ENCODE measurements at regions not wholly inside any gene's neighbourhood (a gene's known extent, or its start where the extent isn't known, plus 50 kb on each side); places are given as distances from the start of the nearest gene placed in this dataset.

DNA sequence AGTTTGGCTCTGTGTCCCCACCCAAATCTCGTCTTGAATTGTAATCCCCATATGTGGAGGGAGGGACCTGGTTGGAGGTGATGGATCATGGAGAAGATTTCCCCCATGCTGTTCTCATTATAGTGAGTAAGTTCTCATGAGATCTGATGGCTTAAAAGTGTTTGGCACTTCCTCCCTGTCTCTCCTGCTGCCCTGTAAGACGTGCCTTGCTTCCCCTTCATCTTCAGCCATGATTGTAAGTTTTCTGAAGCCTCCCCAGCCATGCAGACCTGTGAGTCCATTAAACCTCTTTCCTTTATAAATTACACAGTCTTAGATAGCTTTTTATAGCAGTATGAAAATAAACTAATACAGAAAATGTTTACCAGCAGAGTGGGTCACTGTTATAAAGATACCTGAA, 577.6 kb downstream of the UTRN start:
- no peaks in the 10 kb centered on the region for H4K20me1 ChIP-seq (ENCODE audit: insufficient read depth, low read length)
- no peak overlapping the region for H3K27ac ChIP-seq (ENCODE audit: extremely low read length, insufficient read depth, low read length)
- no peak for FAIRE-seq
- no peak overlapping the region for H3K4me2 ChIP-seq (ENCODE audit: low read depth, low read length)
- BruUV-seq (replicated peaks): no TSS peak
- WGBS (ENCODE audit: low lambda C conversion rate): 0% methylated on average over 2 of the region's 2 CpGs
- TF ChIP-seq ZNF431 (CRISPR knock-in tag; IDR thresholded peaks at IDR 0.05; ENCODE audit: borderline replicate concordance, low read depth) (peak; percentile 93), PCBP1 (IDR thresholded peaks at IDR 0.05; ENCODE audit: borderline replicate concordance, low read depth, low read length) (no peak)
- ChIA-PET CTCF (ENCODE audit: low intra/inter-chr PET ratio, low total read pairs) (no interaction called here), POLR2A (no interaction called here)
- no peaks in the 10 kb centered on the region for H3K36me3 ChIP-seq (replicated peaks in 1 of 2; ENCODE audit: control insufficient read depth in 1 of 2, insufficient read depth in 2 of 2, low read length in 2 of 2)
- H2AFZ ChIP-seq (ENCODE audit: low read length): no peak overlapping the region
- no peak for ATAC-seq
- in situ Hi-C loops (cut with HindIII; ENCODE audit: extremely low pct_ligation_motif_present, low pct_unique_long_range_greater_than_20kb): no loop called here
- no peak for DNase-seq (ENCODE audit: low spot score)
- H3K9ac ChIP-seq (ENCODE audit: insufficient read depth, low read depth, low read length): no peak overlapping the region
- H3K9me3 ChIP-seq (ENCODE audit: low read length): peaks cover 33% of the 10 kb centered on the region
- no peaks in the 10 kb centered on the region for H3K79me2 ChIP-seq (ENCODE audit: insufficient read depth, low read length)
- no peaks in the 10 kb centered on the region for H3K4me1 ChIP-seq (ENCODE audit: insufficient read depth, low read length)
- intact Hi-C loops (cut with micrococcal nuclease; ENCODE audit: unreplicated experiment): no loop called here
- H3K4me3 ChIP-seq (replicated peaks in 1 of 3; ENCODE audit: insufficient read depth in 1 of 3, low read depth in 2 of 3, low read length in 3 of 3): no peak overlapping the region
- H3K27me3 ChIP-seq (ENCODE audit: control insufficient read depth in 1 of 2, insufficient read depth in 2 of 2, low read length in 2 of 2): no peaks in the 10 kb centered on the region; a peak in 1 of 5 replicates

DNA sequence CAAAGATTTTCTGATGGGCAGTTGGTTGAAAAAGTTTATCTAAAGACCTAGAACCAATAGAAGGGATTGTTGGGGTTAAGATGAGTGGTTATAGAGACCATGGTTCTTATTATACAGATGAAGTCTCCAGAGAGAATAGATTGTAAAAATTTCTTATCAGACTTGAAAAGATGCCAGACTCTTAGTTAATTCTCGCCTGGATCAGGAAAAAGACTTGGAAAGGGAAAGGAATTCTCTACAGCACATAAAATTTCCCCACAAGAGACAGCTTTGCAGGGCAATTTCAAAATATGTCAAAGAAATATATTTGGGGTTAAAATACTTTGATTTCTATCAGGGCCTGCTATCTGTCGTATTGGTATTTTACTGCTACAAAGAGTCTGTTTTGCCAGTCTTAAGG, 582.6 kb downstream of the UTRN start:
- Histone ChIP-seq H3K36me3 (replicated peaks in 1 of 2; ENCODE audit: control insufficient read depth in 1 of 2, insufficient read depth in 2 of 2, low read length in 2 of 2) (no peaks in the 10 kb centered on the region), H3K4me2 (ENCODE audit: low read depth, low read length) (no peak overlapping the region), H3K4me1 (ENCODE audit: insufficient read depth, low read length) (no peaks in the 10 kb centered on the region), H3K27ac (ENCODE audit: extremely low read length, insufficient read depth, low read length) (no peak overlapping the region), H4K20me1 (ENCODE audit: insufficient read depth, low read length) (no peaks in the 10 kb centered on the region), H3K9ac (ENCODE audit: insufficient read depth, low read depth, low read length) (no peak overlapping the region), H3K79me2 (ENCODE audit: insufficient read depth, low read length) (no peaks in the 10 kb centered on the region), H3K4me3 (replicated peaks in 1 of 3; ENCODE audit: insufficient read depth in 1 of 3, low read depth in 2 of 3, low read length in 3 of 3) (no peak overlapping the region), H2AFZ (ENCODE audit: low read length) (no peak overlapping the region), H3K27me3 (ENCODE audit: control insufficient read depth in 1 of 2, insufficient read depth in 2 of 2, low read length in 2 of 2) (no peaks in the 10 kb centered on the region), H3K9me3 (ENCODE audit: low read length) (peaks cover 22% of the 10 kb centered on the region)
- ChIA-PET CTCF (ENCODE audit: low intra/inter-chr PET ratio, low total read pairs) (no interaction called here), POLR2A (no interaction called here)
- DNase-seq (ENCODE audit: low spot score) (no peak), ATAC-seq (no peak), FAIRE-seq (no peak)
- 2% methylated on average over 2 of the region's 2 CpGs for WGBS (ENCODE audit: low lambda C conversion rate)
- intact Hi-C loops (cut with micrococcal nuclease; ENCODE audit: unreplicated experiment): no loop called here
- in situ Hi-C loops (cut with HindIII; ENCODE audit: extremely low pct_ligation_motif_present, low pct_unique_long_range_greater_than_20kb): no loop called here
- no TSS peak for BruUV-seq (replicated peaks)
- no peak for TF ChIP-seq BHLHE40 (IDR thresholded peaks at IDR 0.05; ENCODE audit: low read length)
- TF ChIP-seq EHMT2 (IDR thresholded peaks at IDR 0.05; ENCODE audit: borderline replicate concordance, low read depth, low read length): no peak
- no peak for TF ChIP-seq SOX6 (IDR thresholded peaks at IDR 0.05)
- TF ChIP-seq SOX6 (CRISPR knock-in tag; IDR thresholded peaks at IDR 0.05): no peak
- no peak for TF ChIP-seq ZNF282 (IDR thresholded peaks at IDR 0.05; ENCODE audit: partially characterized antibody)
- no peak for TF ChIP-seq MXI1 (IDR thresholded peaks at IDR 0.05; ENCODE audit: borderline replicate concordance, low read depth, low read length)
- TF ChIP-seq ZNF724P (CRISPR knock-in tag; IDR thresholded peaks at IDR 0.05; ENCODE audit: borderline replicate concordance): no peak
- TF ChIP-seq HDAC1 (CRISPR knock-in tag; IDR thresholded peaks at IDR 0.05): no peak
- TF ChIP-seq, protein P1, sequence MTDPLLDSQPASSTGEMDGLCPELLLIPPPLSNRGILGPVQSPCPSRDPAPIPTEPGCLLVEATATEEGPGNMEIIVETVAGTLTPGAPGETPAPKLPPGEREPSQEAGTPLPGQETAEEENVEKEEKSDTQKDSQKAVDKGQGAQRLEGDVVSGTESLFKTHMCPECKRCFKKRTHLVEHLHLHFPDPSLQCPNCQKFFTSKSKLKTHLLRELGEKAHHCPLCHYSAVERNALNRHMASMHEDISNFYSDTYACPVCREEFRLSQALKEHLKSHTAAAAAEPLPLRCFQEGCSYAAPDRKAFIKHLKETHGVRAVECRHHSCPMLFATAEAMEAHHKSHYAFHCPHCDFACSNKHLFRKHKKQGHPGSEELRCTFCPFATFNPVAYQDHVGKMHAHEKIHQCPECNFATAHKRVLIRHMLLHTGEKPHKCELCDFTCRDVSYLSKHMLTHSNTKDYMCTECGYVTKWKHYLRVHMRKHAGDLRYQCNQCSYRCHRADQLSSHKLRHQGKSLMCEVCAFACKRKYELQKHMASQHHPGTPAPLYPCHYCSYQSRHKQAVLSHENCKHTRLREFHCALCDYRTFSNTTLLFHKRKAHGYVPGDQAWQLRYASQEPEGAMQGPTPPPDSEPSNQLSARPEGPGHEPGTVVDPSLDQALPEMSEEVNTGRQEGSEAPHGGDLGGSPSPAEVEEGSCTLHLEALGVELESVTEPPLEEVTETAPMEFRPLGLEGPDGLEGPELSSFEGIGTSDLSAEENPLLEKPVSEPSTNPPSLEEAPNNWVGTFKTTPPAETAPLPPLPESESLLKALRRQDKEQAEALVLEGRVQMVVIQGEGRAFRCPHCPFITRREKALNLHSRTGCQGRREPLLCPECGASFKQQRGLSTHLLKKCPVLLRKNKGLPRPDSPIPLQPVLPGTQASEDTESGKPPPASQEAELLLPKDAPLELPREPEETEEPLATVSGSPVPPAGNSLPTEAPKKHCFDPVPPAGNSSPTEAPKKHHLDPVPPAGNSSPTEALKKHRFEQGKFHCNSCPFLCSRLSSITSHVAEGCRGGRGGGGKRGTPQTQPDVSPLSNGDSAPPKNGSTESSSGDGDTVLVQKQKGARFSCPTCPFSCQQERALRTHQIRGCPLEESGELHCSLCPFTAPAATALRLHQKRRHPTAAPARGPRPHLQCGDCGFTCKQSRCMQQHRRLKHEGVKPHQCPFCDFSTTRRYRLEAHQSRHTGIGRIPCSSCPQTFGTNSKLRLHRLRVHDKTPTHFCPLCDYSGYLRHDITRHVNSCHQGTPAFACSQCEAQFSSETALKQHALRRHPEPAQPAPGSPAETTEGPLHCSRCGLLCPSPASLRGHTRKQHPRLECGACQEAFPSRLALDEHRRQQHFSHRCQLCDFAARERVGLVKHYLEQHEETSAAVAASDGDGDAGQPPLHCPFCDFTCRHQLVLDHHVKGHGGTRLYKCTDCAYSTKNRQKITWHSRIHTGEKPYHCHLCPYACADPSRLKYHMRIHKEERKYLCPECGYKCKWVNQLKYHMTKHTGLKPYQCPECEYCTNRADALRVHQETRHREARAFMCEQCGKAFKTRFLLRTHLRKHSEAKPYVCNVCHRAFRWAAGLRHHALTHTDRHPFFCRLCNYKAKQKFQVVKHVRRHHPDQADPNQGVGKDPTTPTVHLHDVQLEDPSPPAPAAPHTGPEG (CRISPR knock-in tag; IDR thresholded peaks at IDR 0.05): no peak
- no peak for TF ChIP-seq NFIB (CRISPR knock-in tag; IDR thresholded peaks at IDR 0.05; ENCODE audit: borderline replicate concordance)
- TF ChIP-seq NFATC3 (CRISPR knock-in tag; IDR thresholded peaks at IDR 0.05): no peak
- no peak for TF ChIP-seq ATF1 (CRISPR knock-in tag; IDR thresholded peaks at IDR 0.05)
- TF ChIP-seq REPIN1 (CRISPR knock-in tag; IDR thresholded peaks at IDR 0.05; ENCODE audit: borderline replicate concordance, low read depth): no peak
- no peak for TF ChIP-seq HNF4A (CRISPR knock-in tag; IDR thresholded peaks at IDR 0.05)

All from HepG2 (cell line).